ENCODE measurements at regions not wholly inside any gene's neighbourhood (a gene's known extent, or its start where the extent isn't known, plus 50 kb on each side); places are given as distances from the start of the nearest gene placed in this dataset.

DNA sequence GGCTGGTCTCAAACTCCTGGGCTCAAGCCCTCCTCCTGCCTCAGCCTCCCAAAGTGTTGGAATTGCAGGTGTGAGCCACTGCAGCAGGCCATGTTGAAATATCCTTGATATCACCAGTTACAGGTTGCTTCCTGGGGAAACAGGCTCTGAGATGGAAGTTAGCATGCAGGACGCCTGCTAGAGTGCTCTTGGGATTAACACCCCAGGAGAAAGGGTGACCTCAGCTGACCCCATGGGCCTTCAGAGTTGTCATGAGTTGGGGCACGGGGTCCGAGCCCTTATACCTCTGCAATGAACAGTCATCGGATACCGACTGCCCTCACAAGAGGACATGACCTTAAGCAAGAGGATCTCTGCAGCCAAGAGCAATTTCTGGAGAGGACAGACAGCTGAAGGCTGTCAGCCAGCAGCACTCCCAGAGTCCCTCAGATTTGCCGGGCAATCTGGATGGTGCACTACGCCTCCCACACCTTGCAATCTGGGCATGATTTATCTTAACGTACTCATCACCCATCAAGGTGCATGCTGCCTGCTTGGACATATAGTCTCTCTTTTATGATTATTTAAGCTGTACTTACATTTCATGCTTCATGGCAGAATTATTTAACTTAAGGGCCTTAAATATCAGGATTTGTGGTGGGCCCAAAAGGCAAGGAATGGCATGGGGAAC is 134.6 kb downstream of the ADSS2 start:
- ChIA-PET SMC1A (ENCODE audit: uncharacterized antibody, unreplicated experiment) (no interaction called here), CTCF (interaction anchor here (0.7 kb wide), 1 partner anchor 18 kb away, joined by 3 read pairs; no protein-coding TSS in a partner anchor), POLR2A (no interaction called here), RAD21 (ENCODE audit: unreplicated experiment) (no interaction called here)
- no TSS peak for BruUV-seq (replicated peaks)
- Histone ChIP-seq H3K79me2 (ENCODE audit: control insufficient read depth, insufficient read depth, low read length) (peaks cover 2% of the 10 kb centered on the region), H4K20me1 (ENCODE audit: control insufficient read depth, insufficient read depth) (no peaks in the 10 kb centered on the region), H3K4me2 (ENCODE audit: control insufficient read depth, insufficient read depth) (no peak overlapping the region), H3K9me3 (replicated peaks; ENCODE audit: control insufficient read depth, insufficient read depth, low read length) (no peaks in the 10 kb centered on the region; the same call in 2 of the 3 replicates), H3K36me3 (ENCODE audit: control insufficient read depth in 2 of 2, insufficient read depth in 2 of 2, low read length in 1 of 2) (no peaks in the 10 kb centered on the region), H2AFZ (ENCODE audit: control insufficient read depth, low read depth, low read length) (no peak overlapping the region), H3K9ac (ENCODE audit: control insufficient read depth, insufficient read depth, low read length) (no peak overlapping the region), H3K4me3 (no peak overlapping the region), H3K4me1 (ENCODE audit: control insufficient read depth, insufficient read depth, low read length) (peaks cover 24% of the 10 kb centered on the region), H3K27ac (ENCODE audit: control insufficient read depth, insufficient read depth) (no peak overlapping the region), H3K27me3 (replicated peaks in 1 of 2; ENCODE audit: control insufficient read depth in 2 of 2, insufficient read depth in 2 of 2, low read length in 1 of 2) (no peaks in the 10 kb centered on the region)
- FAIRE-seq (no peak), DNase-seq (ENCODE audit: low read depth, low spot score) (no peak), ATAC-seq (no peak)
- intact Hi-C loops (cut with micrococcal nuclease; ENCODE audit: unreplicated experiment) (loop anchor here (5.0 kb wide), 1 partner anchor 90 kb away; no protein-coding TSS in a partner anchor), in situ Hi-C loops (cut with MboI) (no loop called here)
- TF ChIP-seq DPF2 (IDR thresholded peaks at IDR 0.05) (no peak), MTA2 (IDR thresholded peaks at IDR 0.05; ENCODE audit: low read depth) (no peak)
- over 99% methylated on average over 8 of the region's 8 CpGs for WGBS (ENCODE audit: insufficient coverage, insufficient replicate concordance, low lambda C conversion rate, missing lambda C conversion rate)

DNA sequence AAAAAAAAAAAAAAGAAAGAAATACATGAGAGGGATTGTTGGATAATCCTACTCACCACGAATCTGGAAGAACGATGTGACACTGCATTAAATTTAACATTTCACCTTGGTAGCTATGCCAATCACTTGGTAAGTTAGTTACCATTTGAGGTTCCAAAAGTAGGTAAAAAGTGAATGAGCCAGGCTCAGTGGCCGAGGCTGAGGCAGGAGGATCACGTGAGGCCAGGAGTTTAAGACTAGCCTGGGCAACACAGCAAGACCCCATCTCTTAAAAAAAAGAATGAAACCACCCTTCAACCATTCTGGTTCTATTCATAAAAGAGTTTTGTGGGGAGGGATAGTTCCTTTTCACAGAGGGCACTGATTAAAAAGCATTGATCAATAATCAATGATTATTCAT is 133.6 kb downstream of the ADSS2 start:
- Histone ChIP-seq H3K4me2 (ENCODE audit: control insufficient read depth, insufficient read depth) (peak overlapping the region; percentile 40; the same call in 1 of the 2 replicates), H3K4me3 (no peak overlapping the region; the same call in 1 of the 2 replicates), H2AFZ (ENCODE audit: control insufficient read depth, low read depth, low read length) (no peak overlapping the region; the same call in 1 of the 2 replicates), H4K20me1 (ENCODE audit: control insufficient read depth, insufficient read depth) (no peaks in the 10 kb centered on the region), H3K9ac (ENCODE audit: control insufficient read depth, insufficient read depth, low read length) (no peak overlapping the region; the same call in 1 of the 2 replicates), H3K9me3 (replicated peaks; ENCODE audit: control insufficient read depth, insufficient read depth, low read length) (no peaks in the 10 kb centered on the region; the same call in 2 of the 3 replicates), H3K27me3 (replicated peaks in 1 of 2; ENCODE audit: control insufficient read depth in 2 of 2, insufficient read depth in 2 of 2, low read length in 1 of 2) (no peaks in the 10 kb centered on the region), H3K4me1 (ENCODE audit: control insufficient read depth, insufficient read depth, low read length) (peaks cover 24% of the 10 kb centered on the region), H3K36me3 (ENCODE audit: control insufficient read depth in 2 of 2, insufficient read depth in 2 of 2, low read length in 1 of 2) (no peaks in the 10 kb centered on the region), H3K79me2 (ENCODE audit: control insufficient read depth, insufficient read depth, low read length) (peaks cover 2% of the 10 kb centered on the region), H3K27ac (ENCODE audit: control insufficient read depth, insufficient read depth) (peak overlapping the region; percentile 94)
- FAIRE-seq = no peak
- ChIA-PET RAD21 (ENCODE audit: unreplicated experiment) (no interaction called here), SMC1A (ENCODE audit: uncharacterized antibody, unreplicated experiment) (no interaction called here), POLR2A (interaction anchor here (0.7 kb wide), 1 partner anchor 263 kb away, joined by 4 read pairs; no protein-coding TSS in a partner anchor), CTCF (interaction anchor here (0.7 kb wide), 1 partner anchor 19 kb away, joined by 3 read pairs; no protein-coding TSS in a partner anchor)
- BruUV-seq (replicated peaks) = no TSS peak
- TF ChIP-seq PAX5 (IDR thresholded peaks at IDR 0.05; ENCODE audit: borderline replicate concordance, low read depth, low read length) (no peak), MTA2 (IDR thresholded peaks at IDR 0.05; ENCODE audit: low read depth) (no peak), HDAC6 (IDR thresholded peaks at IDR 0.05; ENCODE audit: unreplicated experiment) (no peak)
- DNase-seq (ENCODE audit: low read depth, low spot score) = no peak
- in situ Hi-C loops (cut with MboI) = no loop called here
- WGBS (ENCODE audit: insufficient coverage, insufficient replicate concordance, low lambda C conversion rate, missing lambda C conversion rate) = 100% methylated on average over 4 of the region's 4 CpGs
- intact Hi-C loops (cut with micrococcal nuclease; ENCODE audit: unreplicated experiment) = loop anchor here (2.0 to 5.0 kb wide), 3 partner anchors 33 to 269 kb away; no protein-coding TSS in a partner anchor
- no peak for ATAC-seq
